ENCODE measurements at regions not wholly inside any gene's neighbourhood (a gene's known extent, or its start where the extent isn't known, plus 50 kb on each side); places are given as distances from the start of the nearest gene placed in this dataset.
"Not testable (repeated sequence)": the region's sequence is repeated elsewhere in the genome, so short reads cannot be mapped to it uniquely, and the experiment has no call there.

- TF ChIP-seq CTCF (IDR thresholded peaks at IDR 0.05): no peak
- no peak for DNase-seq (ENCODE audit: low spot score)
- no peak for ATAC-seq (ENCODE audit: low FRiP score)
These were observed 112.3 kb downstream of the ADAMTS15 start for GRCh38 chr11:130560781-130561109.

GRCh38 chr11:130561441-130561881 is 113.0 kb downstream of the ADAMTS15 start:
- TF ChIP-seq CTCF (IDR thresholded peaks at IDR 0.05): no peak
- ATAC-seq (ENCODE audit: low FRiP score) (no peak), DNase-seq (ENCODE audit: low spot score) (no peak)

DNA sequence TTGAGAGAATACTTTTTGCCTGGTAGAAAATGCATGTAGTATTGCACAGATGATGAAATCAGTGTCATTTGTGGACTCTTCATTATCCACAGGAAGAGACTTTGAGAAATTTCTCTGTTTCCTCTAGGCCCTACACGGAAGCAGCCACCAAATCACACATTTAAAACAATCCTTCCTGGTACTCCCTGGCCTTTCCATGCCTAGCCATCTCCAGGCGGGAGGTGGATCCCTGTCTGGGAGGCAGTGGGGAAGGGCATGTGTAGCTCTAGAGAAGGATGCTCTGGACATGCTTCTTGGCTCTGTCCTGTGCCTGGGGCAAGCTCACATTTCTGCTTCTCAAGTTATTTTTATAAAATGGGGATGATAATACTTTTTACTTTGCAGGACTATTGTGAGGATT is 114.1 kb downstream of the ADAMTS15 start:
- ATAC-seq (ENCODE audit: low FRiP score): no peak
- TF ChIP-seq CTCF (IDR thresholded peaks at IDR 0.05): no peak
- no peak for DNase-seq (ENCODE audit: low spot score)

- not testable (repeated sequence) for DNase-seq (ENCODE audit: low spot score); ATAC-seq (ENCODE audit: low FRiP score)
These were observed 117.9 kb downstream of the ADAMTS15 start for GRCh38 chr11:130566360-130566759.

DNA sequence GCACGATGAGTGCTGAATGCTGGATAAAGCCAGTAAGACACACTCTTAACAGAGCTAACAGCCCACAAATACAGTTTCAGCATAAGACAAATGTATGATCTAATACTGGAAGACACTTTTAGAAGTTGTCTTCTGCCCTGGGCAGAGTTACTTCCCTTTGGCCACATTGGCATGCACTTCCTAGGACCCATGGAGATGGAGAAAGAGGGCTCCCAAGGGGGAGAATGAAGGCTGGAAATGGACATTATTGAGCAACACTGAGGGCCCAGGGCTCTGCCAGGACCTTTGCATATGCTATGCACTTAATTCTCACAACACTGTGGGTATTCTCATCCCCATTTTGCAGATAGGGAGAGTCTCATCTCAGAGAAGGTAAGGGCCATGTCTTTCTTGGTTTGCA is 123.1 kb downstream of the ADAMTS15 start:
- no peak for TF ChIP-seq CTCF (IDR thresholded peaks at IDR 0.05)
- ATAC-seq (ENCODE audit: low FRiP score) (no peak), DNase-seq (ENCODE audit: low spot score) (no peak)

GRCh38 chr11:130571947-130572584 is 123.6 kb downstream of the ADAMTS15 start:
- DNase-seq (ENCODE audit: low spot score): no peak
- TF ChIP-seq CTCF (IDR thresholded peaks at IDR 0.05): no peak
- no peak for ATAC-seq (ENCODE audit: low FRiP score)

DNA sequence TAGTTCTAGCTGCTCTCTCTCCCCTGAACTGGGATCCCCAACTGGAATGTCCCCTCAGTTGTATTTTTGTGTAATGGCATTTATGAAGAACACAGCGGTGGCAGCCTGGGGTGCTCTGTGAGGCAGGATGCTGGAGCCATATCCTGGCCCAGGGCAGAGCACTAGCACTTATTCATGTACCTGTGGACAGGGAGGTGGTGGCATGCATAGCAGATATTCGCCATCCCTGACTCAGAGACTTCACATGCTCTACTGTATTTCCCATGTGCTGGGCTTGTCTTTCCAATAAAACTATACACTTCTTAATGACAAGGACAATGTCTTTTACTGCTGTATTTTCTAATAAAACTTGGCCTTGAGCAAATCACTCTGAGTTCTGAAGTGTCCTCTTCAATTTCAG is 125.3 kb downstream of the ADAMTS15 start:
- DNase-seq (ENCODE audit: low spot score): no peak
- ATAC-seq (ENCODE audit: low FRiP score): no peak
- no peak for TF ChIP-seq CTCF (IDR thresholded peaks at IDR 0.05)

- ATAC-seq (ENCODE audit: low FRiP score) (no peak), DNase-seq (ENCODE audit: low spot score) (no peak)
These were observed 126.3 kb downstream of the ADAMTS15 start for GRCh38 chr11:130574740-130575139.

More at GRCh38 chr11:130574740-130575139, 126.3 kb downstream of the ADAMTS15 start:
- no peak for TF ChIP-seq CTCF (IDR thresholded peaks at IDR 0.05)
